SK-N-SH (cell line): ENCODE measurements at regions not wholly inside any gene's neighbourhood (a gene's known extent, or its start where the extent isn't known, plus 50 kb on each side); places are given as distances from the start of the nearest gene placed in this dataset.

Experiments used
- CTCF ChIA-PET: fragments of 300-600, 350-600 bp; formaldehyde crosslinking; extraction: SDS; loops from one replicate; lab custom pipeline; 2021; lab: Yijun Ruan, JAX
- POLR2A ChIA-PET: fragments of 350-600 bp; sonication (Branson Sonifier 250); formaldehyde crosslinking; extraction: SDS; loops from one replicate; lab custom pipeline; 2020; ENCODE audit warnings: antibody characterized with exemption, inconsistent platforms; lab: Yijun Ruan, JAX
- DNase-seq: peaks from one replicate; pipeline ENCODE4 v3.0.0; 2012
- H2AFZ ChIP-seq: fragments of 200-600 bp; sonication (generic); 2 replicates; pipeline ENCODE4 v1.8.1; 2016; ENCODE audit warnings: antibody characterized with exemption, mild to moderate bottlenecking, low read depth
- H3F3A ChIP-seq: fragments of 200-600 bp; sonication (generic); replicated peaks from 2 replicates; pipeline ENCODE3; 2016; ENCODE audit warnings: antibody characterized with exemption, mild to moderate bottlenecking; ENCODE audit not compliant: insufficient read depth
- H3K27ac ChIP-seq, 2 experiments: fragments of 200-500 bp in 1 of 2; fragments of 200-600 bp in 1 of 2; sonication (Bioruptor generic) in 1 of 2; sonication (generic), shearing (Covaris generic) in 1 of 2; 2 replicates each; pipeline versions ENCODE4 v1.5.1 to v1.6.1; 2014 to 2016; ENCODE audit warnings: low read depth in 2 of 2, inconsistent platforms in 1 of 2, low read length in 1 of 2, mild to moderate bottlenecking in 1 of 2, mixed read lengths in 1 of 2
- H3K27me3 ChIP-seq: fragments of 200-600 bp; sonication (generic), shearing (Covaris generic); 2 replicates; pipeline ENCODE4 v1.6.1; 2016; ENCODE audit warnings: mixed run types; ENCODE audit not compliant: insufficient read depth
- H3K36me3 ChIP-seq, 2 experiments: fragments of 200-500 bp in 1 of 2; fragments of 200-600 bp in 1 of 2; sonication (Bioruptor generic) in 1 of 2; sonication (generic) in 1 of 2; replicated peaks in 1 of 2; 2 replicates each; pipeline versions ENCODE3 to v1.5.1; 2014 to 2016; ENCODE audit warnings: low read length in 1 of 2, mild to moderate bottlenecking in 1 of 2; ENCODE audit not compliant: insufficient read depth in 2 of 2, control insufficient read depth in 1 of 2
- H3K4me1 ChIP-seq, 2 experiments: fragments of 200-500 bp in 1 of 2; fragments of 200-600 bp in 1 of 2; sonication (Bioruptor generic) in 1 of 2; sonication (generic), shearing (Covaris generic) in 1 of 2; 2 replicates each; pipeline versions ENCODE4 v1.5.1 to v1.6.1; 2014 to 2016; ENCODE audit warnings: low read depth in 1 of 2, low read length in 1 of 2, mixed run types in 1 of 2; ENCODE audit not compliant: insufficient read depth in 2 of 2, control insufficient read depth in 1 of 2
- H3K4me2 ChIP-seq: fragments of 200-600 bp; sonication (generic), shearing (Covaris generic); 2 replicates; pipeline ENCODE4 v1.6.1; 2017; ENCODE audit warnings: mixed run types
- H3K4me3 ChIP-seq, 2 experiments: fragments of 200-500 bp in 1 of 2; fragments of 200-600 bp in 1 of 2; sonication (Bioruptor generic) in 1 of 2; sonication (generic), shearing (Covaris generic) in 1 of 2; 2 replicates each; pipeline versions ENCODE4 v1.5.1 to v1.8.1; 2014 to 2016; ENCODE audit warnings: low read depth in 2 of 2, inconsistent platforms in 1 of 2, low read length in 1 of 2, mild to moderate bottlenecking in 1 of 2, mixed read lengths in 1 of 2, moderate library complexity in 1 of 2
- H3K79me2 ChIP-seq: fragments of 200-600 bp; sonication (generic); 2 replicates; pipeline ENCODE4 v1.8.1; 2017; ENCODE audit warnings: mild to moderate bottlenecking; ENCODE audit not compliant: insufficient read depth
- H3K9ac ChIP-seq: fragments of 200-600 bp; sonication (generic); 2 replicates; pipeline ENCODE4 v1.6.1; 2017; ENCODE audit warnings: mixed run types
- H3K9me2 ChIP-seq: fragments of 200-600 bp; sonication (generic); 2 replicates; pipeline ENCODE4 v1.6.1; 2017; ENCODE audit warnings: mixed run types
- H3K9me3 ChIP-seq: fragments of 200-600 bp; sonication (generic); 2 replicates; pipeline ENCODE4 v1.6.1; 2017; ENCODE audit warnings: mixed run types, mild to moderate bottlenecking, moderate library complexity
- H4K20me1 ChIP-seq: fragments of 200-600 bp; sonication (generic); 2 replicates; pipeline ENCODE4 v1.6.1; 2017; ENCODE audit warnings: mild to moderate bottlenecking, mixed run types; ENCODE audit not compliant: insufficient read depth
- CHD2 ChIP-seq: fragments of 150-350 bp; IDR thresholded peaks from 2 replicates; pipeline ENCODE4 v1.6.1; 2018; ENCODE audit warnings: low read length; ENCODE audit not compliant: partially characterized antibody
- ELF1 ChIP-seq: IDR thresholded peaks from 2 replicates; pipeline ENCODE4 v1.4.0; 2012
- EP300 ChIP-seq, 2 experiments: IDR thresholded peaks; 2 replicates each; pipeline versions ENCODE4 v1.4.0 to v1.6.1; 2012; ENCODE audit warnings: borderline replicate concordance in 1 of 2, low read depth in 1 of 2, low read length in 1 of 2
- EZH2phosphoT487 ChIP-seq: fragments of 200-600 bp; sonication (generic); IDR thresholded peaks from 2 replicates; pipeline ENCODE4 v1.6.1; 2017; ENCODE audit warnings: low read depth, mixed run types, mild to moderate bottlenecking, antibody characterized with exemption, moderate library complexity, borderline replicate concordance
- GABPA ChIP-seq: IDR thresholded peaks from 2 replicates; pipeline ENCODE4 v1.4.0; 2012; ENCODE audit warnings: low read depth, mild to moderate bottlenecking
- GATA2 ChIP-seq: sonication (generic); formaldehyde crosslinking; IDR thresholded peaks from 2 replicates; pipeline ENCODE4 v1.5.0; 2020; ENCODE audit warnings: mild to moderate bottlenecking, missing genetic modification reagents
- JUND ChIP-seq: IDR thresholded peaks from 2 replicates; pipeline ENCODE4 v1.4.0; 2012
- MEF2A ChIP-seq: IDR thresholded peaks from 2 replicates; pipeline ENCODE4 v1.4.0; 2012; ENCODE audit warnings: low read depth, borderline replicate concordance
- MXI1 ChIP-seq: IDR thresholded peaks from 2 replicates; pipeline ENCODE4 v1.6.1; 2012; ENCODE audit warnings: mild to moderate bottlenecking, low read depth, low read length, improper control_type of control experiment
- NFIC ChIP-seq: IDR thresholded peaks from 2 replicates; pipeline ENCODE4 v1.4.0; 2012; ENCODE audit warnings: borderline replicate concordance
- RCOR1 ChIP-seq: fragments of 150-350 bp; IDR thresholded peaks from 2 replicates; pipeline ENCODE4 v1.6.1; 2017; ENCODE audit warnings: antibody characterized with exemption, low read length
- RFX5 ChIP-seq: IDR thresholded peaks from 2 replicates; pipeline ENCODE4 v1.6.1; 2012; ENCODE audit warnings: mild to moderate bottlenecking, improper control_type of control experiment, low read length
- SIN3A ChIP-seq: IDR thresholded peaks from 2 replicates; pipeline ENCODE4 v1.6.1; 2012; ENCODE audit warnings: low read depth, mild to moderate bottlenecking, low read length, moderate library complexity, borderline replicate concordance
- SMC3 ChIP-seq: IDR thresholded peaks from 2 replicates; pipeline ENCODE4 v1.6.1; 2012; ENCODE audit warnings: low read depth, low read length, improper control_type of control experiment
- TAF1 ChIP-seq: IDR thresholded peaks from 2 replicates; pipeline ENCODE4 v1.6.1; 2012; ENCODE audit warnings: low read depth, mild to moderate bottlenecking, low read length, moderate library complexity, borderline replicate concordance
- TEAD4 ChIP-seq: IDR thresholded peaks from 2 replicates; pipeline ENCODE4 v1.4.0; 2012; ENCODE audit warnings: mild to moderate bottlenecking, borderline replicate concordance; ENCODE audit not compliant: insufficient read depth
- WGBS: methylation state at CpG from one replicate; pipeline ENCODE4 v1.1.6; 2017; ENCODE audit warnings: low lambda C conversion rate; 5-methylcytosine and 5-hydroxymethylcytosine counted together
- TF ChIP-seq, protein P1 (sequence below): fragments of 200-600 bp; sonication (generic); IDR thresholded peaks from 2 replicates; pipeline ENCODE4 v1.6.1; 2017; ENCODE audit warnings: antibody characterized with exemption, mild to moderate bottlenecking, moderate library complexity

DNA sequence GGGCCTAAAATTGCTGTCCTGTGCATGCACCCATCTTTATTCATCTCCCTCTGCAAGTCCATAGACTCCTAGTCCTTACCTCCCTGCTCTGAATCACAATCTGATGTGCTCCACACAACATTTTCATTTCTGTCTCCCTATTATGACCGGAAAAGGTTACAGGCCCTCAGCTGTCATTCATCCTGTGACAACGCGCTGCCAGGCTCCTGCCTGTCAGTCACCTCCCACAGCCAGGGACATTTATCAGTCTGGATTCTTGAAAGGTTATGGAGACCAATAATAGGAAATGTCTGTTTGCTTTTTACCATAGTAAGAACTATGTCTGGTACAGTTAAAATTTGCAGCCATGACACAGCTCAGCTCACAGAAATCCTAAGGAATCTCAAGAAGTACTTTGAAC, 197.1 kb downstream of the RDH14 start:
- DNase-seq: no peak
- TF ChIP-seq NFIC (no peak), EP300 (IDR thresholded peaks at IDR 0.05; ENCODE audit: borderline replicate concordance in 1 of 2, low read depth in 1 of 2, low read length in 1 of 2) (no peak), TAF1 (no peak), SMC3 (no peak)
- Histone ChIP-seq H4K20me1 (no peaks in the 10 kb centered on the region), H3F3A (no peaks in the 10 kb centered on the region), H3K4me3 (no peak overlapping the region), H3K9ac (no peak overlapping the region), H3K9me2 (no peaks in the 10 kb centered on the region), H3K4me1 (no peaks in the 10 kb centered on the region), H3K27me3 (peaks cover 8% of the 10 kb centered on the region; the same call in 1 of the 2 replicates), H3K36me3 (no peaks in the 10 kb centered on the region), H3K79me2 (no peaks in the 10 kb centered on the region), H2AFZ (no peak overlapping the region), H3K9me3 (no peaks in the 10 kb centered on the region), H3K27ac (no peak overlapping the region), H3K4me2 (no peak overlapping the region)
- CTCF ChIA-PET: interaction anchor here (3.1 kb wide), 1 partner anchor 15 kb away, joined by 13 read pairs; no protein-coding TSS in a partner anchor
- 42% methylated on average over 3 of the region's 3 CpGs for WGBS
- POLR2A ChIA-PET: no interaction called here

DNA sequence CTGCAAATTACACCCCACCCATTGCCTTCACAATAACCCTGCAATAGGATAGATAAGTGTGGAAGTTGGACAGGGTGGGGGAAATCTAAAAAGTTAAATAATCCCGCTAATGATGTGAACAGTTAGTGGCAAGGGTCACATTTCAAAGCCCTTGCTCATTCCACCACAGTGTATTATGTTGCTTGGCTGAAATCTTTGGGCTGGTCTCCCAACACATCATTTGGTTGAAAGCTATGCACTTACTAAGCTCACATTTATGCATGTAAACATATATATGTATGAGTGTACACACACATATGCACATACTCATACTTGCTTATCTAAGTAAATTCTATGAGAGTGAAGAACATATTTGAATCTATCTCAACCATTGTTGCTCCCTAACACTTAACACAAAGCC, 197.8 kb downstream of the RDH14 start:
- Histone ChIP-seq H3K4me1 (no peaks in the 10 kb centered on the region), H3K36me3 (no peaks in the 10 kb centered on the region), H3K27me3 (peaks cover 5% of the 10 kb centered on the region; the same call in 1 of the 2 replicates), H3K9me2 (no peaks in the 10 kb centered on the region), H3K79me2 (no peaks in the 10 kb centered on the region), H3K4me2 (no peak overlapping the region), H3K9ac (no peak overlapping the region), H3K9me3 (no peaks in the 10 kb centered on the region), H2AFZ (no peak overlapping the region), H3F3A (no peaks in the 10 kb centered on the region), H3K27ac (no peak overlapping the region), H3K4me3 (no peak overlapping the region), H4K20me1 (no peaks in the 10 kb centered on the region)
- POLR2A ChIA-PET: no interaction called here
- TF ChIP-seq CHD2 (no peak), NFIC (no peak), TEAD4 (no peak), GABPA (no peak)
- WGBS: 38% methylated on average over 1 of the region's 1 CpG
- no peak for DNase-seq
- CTCF ChIA-PET: interaction anchor here (1.3 to 3.1 kb wide), 3 partner anchors 15 to 511 kb away, joined by 3 to 13 read pairs (median 6); no protein-coding TSS in a partner anchor

DNA sequence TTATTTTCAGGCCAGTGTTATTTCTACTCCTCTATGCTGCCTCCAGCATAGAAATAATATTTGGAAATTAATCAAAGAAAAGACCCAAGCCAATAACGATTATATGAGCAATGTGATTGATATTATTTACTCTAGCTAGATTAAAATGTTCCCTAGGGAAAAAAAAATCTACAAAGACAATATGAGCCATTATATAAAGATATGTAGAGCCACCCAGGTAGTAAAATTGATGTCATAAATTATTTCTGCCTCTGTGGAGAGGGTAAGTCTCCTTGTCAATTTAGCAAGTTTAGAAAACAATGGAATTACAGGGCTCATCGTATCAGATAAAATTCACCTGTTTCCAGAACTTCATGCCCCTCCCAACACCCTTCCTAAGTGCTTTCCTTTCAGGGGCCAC, 202.9 kb downstream of the RDH14 start:
- Histone ChIP-seq H3K36me3 (no peaks in the 10 kb centered on the region), H3K4me3 (no peak overlapping the region), H3K9ac (no peak overlapping the region), H3K4me2 (no peak overlapping the region), H3K27me3 (peaks cover 5% of the 10 kb centered on the region; the same call in 1 of the 2 replicates), H3K9me2 (no peaks in the 10 kb centered on the region), H3K4me1 (no peaks in the 10 kb centered on the region), H3F3A (no peaks in the 10 kb centered on the region), H2AFZ (no peak overlapping the region), H3K79me2 (no peaks in the 10 kb centered on the region), H3K27ac (no peak overlapping the region), H4K20me1 (no peaks in the 10 kb centered on the region), H3K9me3 (no peaks in the 10 kb centered on the region)
- TF ChIP-seq MEF2A (no peak), RFX5 (no peak), EP300 (IDR thresholded peaks at IDR 0.05; ENCODE audit: borderline replicate concordance in 1 of 2, low read depth in 1 of 2, low read length in 1 of 2) (no peak), CHD2 (no peak), GABPA (no peak), MXI1 (no peak), NFIC (no peak), GATA2 (no peak), JUND (no peak), RCOR1 (no peak), SIN3A (no peak), TEAD4 (no peak), EZH2phosphoT487 (no peak), ELF1 (no peak)
- TF ChIP-seq, protein P1, sequence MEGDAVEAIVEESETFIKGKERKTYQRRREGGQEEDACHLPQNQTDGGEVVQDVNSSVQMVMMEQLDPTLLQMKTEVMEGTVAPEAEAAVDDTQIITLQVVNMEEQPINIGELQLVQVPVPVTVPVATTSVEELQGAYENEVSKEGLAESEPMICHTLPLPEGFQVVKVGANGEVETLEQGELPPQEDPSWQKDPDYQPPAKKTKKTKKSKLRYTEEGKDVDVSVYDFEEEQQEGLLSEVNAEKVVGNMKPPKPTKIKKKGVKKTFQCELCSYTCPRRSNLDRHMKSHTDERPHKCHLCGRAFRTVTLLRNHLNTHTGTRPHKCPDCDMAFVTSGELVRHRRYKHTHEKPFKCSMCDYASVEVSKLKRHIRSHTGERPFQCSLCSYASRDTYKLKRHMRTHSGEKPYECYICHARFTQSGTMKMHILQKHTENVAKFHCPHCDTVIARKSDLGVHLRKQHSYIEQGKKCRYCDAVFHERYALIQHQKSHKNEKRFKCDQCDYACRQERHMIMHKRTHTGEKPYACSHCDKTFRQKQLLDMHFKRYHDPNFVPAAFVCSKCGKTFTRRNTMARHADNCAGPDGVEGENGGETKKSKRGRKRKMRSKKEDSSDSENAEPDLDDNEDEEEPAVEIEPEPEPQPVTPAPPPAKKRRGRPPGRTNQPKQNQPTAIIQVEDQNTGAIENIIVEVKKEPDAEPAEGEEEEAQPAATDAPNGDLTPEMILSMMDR: no peak
- ChIA-PET POLR2A (no interaction called here), CTCF (no interaction called here)
- WGBS: 8% methylated on average over 2 of the region's 2 CpGs
- no peak for DNase-seq
